ENCODE measurements at regions not wholly inside any gene's neighbourhood (a gene's known extent, or its start where the extent isn't known, plus 50 kb on each side); places are given as distances from the start of the nearest gene placed in this dataset.

GRCh38 chr6:100944644-100945043 is 63.5 kb upstream of the ASCC3 start:
- DNase-seq (ENCODE audit: low spot score): peak; percentile 45

- DNase-seq (ENCODE audit: low spot score): no peak
These were observed 65.0 kb upstream of the ASCC3 start for GRCh38 chr6:100946021-100946540.

GRCh38 chr6:100946711-100947110 is 65.6 kb upstream of the ASCC3 start:
- DNase-seq (ENCODE audit: low spot score): no peak

GRCh38 chr6:100948381-100949133 is 67.4 kb upstream of the ASCC3 start:
- no peak for DNase-seq (ENCODE audit: low spot score)

- DNase-seq (ENCODE audit: low spot score): no peak
These were observed 70.9 kb upstream of the ASCC3 start for GRCh38 chr6:100952006-100952405.

- DNase-seq (ENCODE audit: low spot score): no peak
These were observed 78.2 kb upstream of the ASCC3 start for GRCh38 chr6:100959280-100959679.

- no peak for DNase-seq (ENCODE audit: low spot score)
These were observed 81.3 kb upstream of the ASCC3 start for GRCh38 chr6:100962466-100962865.

GRCh38 chr6:100965067-100965466 is 83.9 kb upstream of the ASCC3 start:
- no peak for DNase-seq (ENCODE audit: low spot score)

GRCh38 chr6:100968949-100969348 is 87.8 kb upstream of the ASCC3 start:
- DNase-seq (ENCODE audit: low spot score): no peak

GRCh38 chr6:100979267-100979666 is 98.1 kb upstream of the ASCC3 start:
- no peak for DNase-seq (ENCODE audit: low spot score)

- DNase-seq (ENCODE audit: low spot score): no peak
These were observed 99.8 kb upstream of the ASCC3 start for GRCh38 chr6:100980949-100981348.

- DNase-seq (ENCODE audit: low spot score): no peak
These were observed 105.8 kb upstream of the ASCC3 start for GRCh38 chr6:100986921-100987320.

GRCh38 chr6:100987556-100987955 is 106.4 kb upstream of the ASCC3 start:
- no peak for DNase-seq (ENCODE audit: low spot score)

GRCh38 chr6:100988391-100988984 is 107.4 kb upstream of the ASCC3 start:
- no peak for DNase-seq (ENCODE audit: low spot score)

GRCh38 chr6:100990070-100990469 is 108.9 kb upstream of the ASCC3 start:
- no peak for DNase-seq (ENCODE audit: low spot score)

GRCh38 chr6:100996409-100996808 is 115.3 kb upstream of the ASCC3 start:
- no peak for DNase-seq (ENCODE audit: low spot score)

GRCh38 chr6:100998111-100998510 is 117.0 kb upstream of the ASCC3 start:
- no peak for DNase-seq (ENCODE audit: low spot score)

GRCh38 chr6:100999034-100999597 is 118.0 kb upstream of the ASCC3 start:
- DNase-seq (ENCODE audit: low spot score): no peak

- DNase-seq (ENCODE audit: low spot score): no peak
These were observed 119.2 kb upstream of the ASCC3 start for GRCh38 chr6:101000341-101000740.

- no peak for DNase-seq (ENCODE audit: low spot score)
These were observed 119.9 kb upstream of the ASCC3 start for GRCh38 chr6:101001012-101001411.

- DNase-seq (ENCODE audit: low spot score): no peak
These were observed 120.5 kb upstream of the ASCC3 start for GRCh38 chr6:101001607-101002006.

- DNase-seq (ENCODE audit: low spot score): no peak
These were observed 121.9 kb upstream of the ASCC3 start for GRCh38 chr6:101003075-101003474.

- no peak for DNase-seq (ENCODE audit: low spot score)
These were observed 130.1 kb upstream of the ASCC3 start for GRCh38 chr6:101011186-101011585.
